Osteocyte (in vitro differentiated cells): ENCODE measurements at regions not wholly inside any gene's neighbourhood (a gene's known extent, or its start where the extent isn't known, plus 50 kb on each side); places are given as distances from the start of the nearest gene placed in this dataset.

ENCODE experiments used
- DNase-seq: peaks from one replicate; pipeline ENCODE4 v3.0.0; 2021; ENCODE audit warnings: mixed read lengths; ENCODE audit not compliant: unreplicated experiment; ENCODE audit errors: extremely low spot score
- H3K27ac Mint-ChIP-seq: one replicate; pipeline ENCODE4 v1.8.0; 2021; ENCODE audit warnings: mild to moderate bottlenecking, mixed read lengths; ENCODE audit not compliant: unreplicated experiment
- H3K27me3 Mint-ChIP-seq: one replicate; pipeline ENCODE4 v1.8.0; 2021; ENCODE audit warnings: mixed read lengths; ENCODE audit not compliant: unreplicated experiment
- H3K36me3 Mint-ChIP-seq: one replicate; pipeline ENCODE4 v1.8.0; 2021; ENCODE audit warnings: mixed read lengths; ENCODE audit not compliant: unreplicated experiment
- H3K4me1 Mint-ChIP-seq: one replicate; pipeline ENCODE4 v1.8.0; 2021; ENCODE audit warnings: mixed read lengths; ENCODE audit not compliant: unreplicated experiment
- H3K4me3 Mint-ChIP-seq: one replicate; pipeline ENCODE4 v1.8.0; 2021; ENCODE audit warnings: mild to moderate bottlenecking, moderate library complexity, mixed read lengths; ENCODE audit not compliant: unreplicated experiment
- H3K9me3 Mint-ChIP-seq: one replicate; pipeline ENCODE4 v1.8.0; 2021; ENCODE audit warnings: mixed read lengths; ENCODE audit not compliant: unreplicated experiment
- CTCF ChIP-seq: fragments of 200-600 bp; sonication (generic); IDR thresholded peaks from 2 replicates; pipeline ENCODE4 v1.5.0; 2021; ENCODE audit warnings: antibody characterized with exemption, mild to moderate bottlenecking, moderate library complexity

GRCh38 chr18:76167845-76168621 is 327.0 kb downstream of the ZNF516 start:
- Mint-ChIP-seq H3K4me1 (no peaks in the 10 kb centered on the region), H3K4me3 (no peak overlapping the region), H3K36me3 (no peaks in the 10 kb centered on the region), H3K27ac (no peak overlapping the region), H3K27me3 (no peaks in the 10 kb centered on the region), H3K9me3 (peaks cover 2% of the 10 kb centered on the region)
- no peak for TF ChIP-seq CTCF
- DNase-seq = no peak

GRCh38 chr18:76167410-76167809 is 327.6 kb downstream of the ZNF516 start:
- no peak for TF ChIP-seq CTCF
- H3K27me3 Mint-ChIP-seq = no peaks in the 10 kb centered on the region
- no peaks in the 10 kb centered on the region for H3K4me1 Mint-ChIP-seq
- no peaks in the 10 kb centered on the region for H3K36me3 Mint-ChIP-seq
- no peaks in the 10 kb centered on the region for H3K9me3 Mint-ChIP-seq
- no peak overlapping the region for H3K4me3 Mint-ChIP-seq
- H3K27ac Mint-ChIP-seq = no peak overlapping the region
- no peak for DNase-seq

GRCh38 chr18:76162886-76163285 is 332.2 kb downstream of the ZNF516 start:
- Mint-ChIP-seq H3K27me3 (no peaks in the 10 kb centered on the region), H3K36me3 (no peaks in the 10 kb centered on the region)
- no peak for TF ChIP-seq CTCF

GRCh38 chr18:76161983-76162382 is 333.1 kb downstream of the ZNF516 start:
- Mint-ChIP-seq H3K4me3 (no peak overlapping the region), H3K4me1 (no peaks in the 10 kb centered on the region), H3K9me3 (peaks cover 15% of the 10 kb centered on the region), H3K36me3 (no peaks in the 10 kb centered on the region), H3K27ac (no peak overlapping the region), H3K27me3 (no peaks in the 10 kb centered on the region)
- no peak for TF ChIP-seq CTCF
- DNase-seq = peak; percentile 1

More at GRCh38 chr18:76162886-76163285, 332.2 kb downstream of the ZNF516 start:
- Mint-ChIP-seq H3K4me1 (no peaks in the 10 kb centered on the region), H3K9me3 (peaks cover 8% of the 10 kb centered on the region), H3K4me3 (no peak overlapping the region), H3K27ac (no peak overlapping the region)
- DNase-seq = peak; percentile 63

GRCh38 chr18:76153691-76154090 is 341.4 kb downstream of the ZNF516 start:
- Mint-ChIP-seq H3K4me1 (no peaks in the 10 kb centered on the region), H3K36me3 (no peaks in the 10 kb centered on the region), H3K4me3 (no peak overlapping the region), H3K27ac (no peak overlapping the region), H3K27me3 (no peaks in the 10 kb centered on the region), H3K9me3 (peaks cover 50% of the 10 kb centered on the region)
- TF ChIP-seq CTCF = no peak
- DNase-seq = no peak
